IPS DF 6.9 (cell line): ENCODE measurements at regions not wholly inside any gene's neighbourhood (a gene's known extent, or its start where the extent isn't known, plus 50 kb on each side); places are given as distances from the start of the nearest gene placed in this dataset.
"Not testable (repeated sequence)": the region's sequence is repeated elsewhere in the genome, so short reads cannot be mapped to it uniquely, and the experiment has no call there.

ENCODE experiments used
- DNase-seq: peaks from one replicate; pipeline ENCODE4 v3.0.0-alpha.2; 2013; ENCODE audit warnings: low read depth, low spot score
- H3K27ac ChIP-seq: one replicate; pipeline ENCODE4 v1.5.1; 2013; ENCODE audit warnings: low read length, control low read depth
- H3K27me3 ChIP-seq: 2 replicates; pipeline ENCODE4 v1.6.1; 2013; ENCODE audit warnings: mild to moderate bottlenecking, low read length; ENCODE audit not compliant: control insufficient read depth, insufficient read depth
- H3K36me3 ChIP-seq: 2 replicates; pipeline ENCODE4 v1.6.1; 2013; ENCODE audit warnings: low read length; ENCODE audit not compliant: control insufficient read depth, insufficient read depth
- H3K4me1 ChIP-seq: 2 replicates; pipeline ENCODE4 v1.6.1; 2013; ENCODE audit warnings: low read length; ENCODE audit not compliant: control insufficient read depth, insufficient read depth
- H3K4me3 ChIP-seq: 2 replicates; pipeline ENCODE4 v1.5.1; 2013; ENCODE audit warnings: mild to moderate bottlenecking, low read length
- H3K9me3 ChIP-seq: 2 replicates; pipeline ENCODE4 v1.6.1; 2013; ENCODE audit warnings: low read length, inconsistent platforms; ENCODE audit not compliant: control insufficient read depth, insufficient read depth
- WGBS: extraction: QIAGEN DNeasy Blood & Tissue Kit; methylation state at CpG from one replicate; pipeline ENCODE4 v1.1.7; 2013; ENCODE audit warnings: mixed read lengths, missing lambda C conversion rate; ENCODE audit not compliant: insufficient read length, insufficient coverage; 5-methylcytosine and 5-hydroxymethylcytosine counted together

DNA sequence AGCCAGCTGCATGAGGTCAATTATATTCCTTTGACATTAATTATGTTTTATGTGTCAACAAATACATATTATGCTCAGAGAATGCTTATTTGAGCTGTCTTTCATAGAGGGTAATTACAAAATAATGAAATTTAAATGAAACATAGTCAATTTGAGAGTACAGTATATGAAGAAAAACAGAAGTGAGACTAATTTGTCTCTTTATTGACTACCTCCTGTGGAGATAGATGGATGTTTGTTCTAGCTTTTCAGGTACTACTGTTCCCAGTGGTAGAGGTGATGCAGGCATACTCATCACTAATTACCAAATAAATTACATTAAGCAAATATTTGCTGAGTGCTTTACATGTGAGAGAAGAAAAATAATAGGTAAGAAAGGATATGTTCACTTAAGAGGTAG is 1129.6 kb downstream of the OTOL1 start:
- DNase-seq: no peak
- Histone ChIP-seq H3K4me1 (no peaks in the 10 kb centered on the region), H3K27me3 (no peaks in the 10 kb centered on the region), H3K27ac (no peak overlapping the region), H3K9me3 (no peaks in the 10 kb centered on the region), H3K36me3 (no peaks in the 10 kb centered on the region), H3K4me3 (no peak overlapping the region)

DNA sequence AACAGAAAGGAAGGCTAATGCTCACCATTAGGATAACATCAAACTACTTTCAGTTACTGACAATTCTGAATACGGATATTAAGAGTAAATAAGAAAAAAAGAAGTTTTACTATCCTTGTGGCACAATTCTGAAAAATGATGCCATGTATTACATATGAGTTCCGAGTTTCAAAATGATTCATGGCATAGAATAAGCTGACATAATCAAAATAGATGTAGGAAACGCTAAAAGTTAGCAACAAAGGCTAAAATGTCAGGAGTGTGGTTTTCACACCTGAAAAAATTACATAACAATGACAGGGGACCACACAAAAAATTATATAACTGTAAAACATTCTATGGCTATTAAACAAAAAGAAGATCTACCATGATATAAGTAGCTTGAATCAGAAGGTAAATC is 1131.9 kb downstream of the OTOL1 start:
- Histone ChIP-seq H3K27me3 (no peaks in the 10 kb centered on the region), H3K4me1 (no peaks in the 10 kb centered on the region), H3K9me3 (no peaks in the 10 kb centered on the region), H3K36me3 (no peaks in the 10 kb centered on the region), H3K27ac (no peak overlapping the region), H3K4me3 (no peak overlapping the region)
- no CpG with 5 or more reads among the region's 3 CpGs for WGBS
- DNase-seq: no peak

DNA sequence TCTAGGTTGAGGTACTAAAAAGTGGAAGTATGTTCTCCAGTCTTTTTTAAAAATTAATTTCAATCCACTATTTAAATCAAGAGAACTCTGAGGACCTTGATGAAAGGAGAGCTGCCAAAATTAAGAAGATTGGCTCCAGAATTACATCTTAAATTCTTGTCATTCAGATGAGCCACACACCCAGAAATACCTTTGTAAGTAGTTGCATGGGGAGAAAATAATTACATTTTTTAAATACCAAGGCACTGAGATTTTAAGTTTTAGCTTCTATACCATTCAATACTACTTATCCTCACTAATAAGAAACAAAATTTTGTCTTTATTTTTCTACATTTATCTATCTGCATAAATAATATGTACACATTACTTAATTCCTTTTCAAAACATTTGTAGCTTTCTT is 1132.8 kb downstream of the OTOL1 start:
- H3K27ac ChIP-seq: no peak overlapping the region
- no peaks in the 10 kb centered on the region for H3K36me3 ChIP-seq
- H3K4me1 ChIP-seq: no peaks in the 10 kb centered on the region
- H3K9me3 ChIP-seq: no peaks in the 10 kb centered on the region
- H3K27me3 ChIP-seq: no peaks in the 10 kb centered on the region
- H3K4me3 ChIP-seq: no peak overlapping the region
- no peak for DNase-seq

DNA sequence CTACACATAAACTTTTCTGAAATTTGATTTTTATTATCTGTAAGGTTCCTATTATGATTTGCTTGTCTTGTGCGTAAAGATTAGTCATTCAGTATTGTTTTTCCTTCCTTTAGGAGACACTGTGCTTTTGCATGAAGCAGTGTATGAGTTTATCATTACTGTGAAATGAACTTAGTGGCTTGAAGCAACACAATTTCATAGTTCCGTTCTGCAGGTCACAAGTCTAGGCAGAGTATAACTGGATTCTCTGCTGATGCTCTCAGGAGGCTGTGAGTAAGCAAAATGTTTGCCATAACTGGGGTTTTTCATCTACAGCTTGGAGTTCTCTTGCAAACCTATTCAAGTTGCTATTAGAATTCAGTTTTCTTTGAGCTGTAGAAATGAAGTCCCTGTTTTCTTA is 1136.1 kb downstream of the OTOL1 start:
- no peak for DNase-seq
- no peaks in the 10 kb centered on the region for H3K4me1 ChIP-seq
- H3K9me3 ChIP-seq: no peaks in the 10 kb centered on the region
- H3K27ac ChIP-seq: no peak overlapping the region
- no peaks in the 10 kb centered on the region for H3K36me3 ChIP-seq
- no peak overlapping the region for H3K4me3 ChIP-seq
- no CpG with 5 or more reads among the region's 2 CpGs for WGBS
- H3K27me3 ChIP-seq: no peaks in the 10 kb centered on the region

DNA sequence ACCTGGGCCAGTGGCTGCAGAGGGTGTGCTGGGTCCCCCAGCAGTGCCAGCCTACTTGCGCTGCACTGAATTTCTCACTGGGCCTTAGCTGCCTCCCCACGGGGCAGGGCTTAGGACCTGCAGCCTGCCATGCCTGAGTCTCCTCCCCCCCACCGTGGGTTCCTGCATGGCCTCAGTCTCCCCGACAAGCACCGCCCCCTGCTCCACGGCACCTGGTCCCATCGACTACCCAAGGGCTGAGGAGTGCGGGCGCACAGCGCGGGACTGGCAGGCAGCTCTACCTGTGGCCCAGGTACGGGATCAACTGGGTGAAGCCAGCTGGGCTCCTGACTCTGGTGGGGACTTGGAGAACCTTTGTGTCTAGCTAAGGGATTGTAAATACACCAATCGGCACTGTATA is 1143.6 kb downstream of the OTOL1 start:
- H3K9me3 ChIP-seq, H3K27ac ChIP-seq, DNase-seq, H3K36me3 ChIP-seq, H3K27me3 ChIP-seq, H3K4me3 ChIP-seq, H3K4me1 ChIP-seq: not testable (repeated sequence)
- WGBS: no CpG with 5 or more reads among the region's 13 CpGs

DNA sequence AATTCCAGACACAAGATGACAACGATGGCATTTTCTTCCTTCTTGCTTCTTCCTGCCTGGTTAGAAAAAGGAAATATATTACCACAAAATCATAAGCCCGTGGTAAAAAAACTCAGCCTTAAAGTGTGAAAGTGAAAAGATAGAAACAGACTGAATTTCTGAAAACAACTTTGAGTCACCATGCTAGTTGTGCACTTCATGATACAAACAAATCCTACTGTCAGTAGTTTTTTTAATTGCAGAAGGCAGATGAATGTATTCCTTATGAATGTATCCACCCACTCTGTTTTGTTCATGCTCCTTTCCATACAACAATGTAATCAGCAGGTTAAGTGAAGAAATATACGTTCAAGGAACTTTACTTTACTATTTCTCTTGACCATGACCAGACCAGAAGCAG is 1144.7 kb downstream of the OTOL1 start:
- no peaks in the 10 kb centered on the region for H3K27me3 ChIP-seq
- WGBS: no CpG with 5 or more reads among the region's 3 CpGs
- H3K9me3 ChIP-seq: no peaks in the 10 kb centered on the region
- H3K4me1 ChIP-seq: no peaks in the 10 kb centered on the region
- no peak overlapping the region for H3K27ac ChIP-seq
- H3K4me3 ChIP-seq: no peak overlapping the region
- no peaks in the 10 kb centered on the region for H3K36me3 ChIP-seq
- no peak for DNase-seq

DNA sequence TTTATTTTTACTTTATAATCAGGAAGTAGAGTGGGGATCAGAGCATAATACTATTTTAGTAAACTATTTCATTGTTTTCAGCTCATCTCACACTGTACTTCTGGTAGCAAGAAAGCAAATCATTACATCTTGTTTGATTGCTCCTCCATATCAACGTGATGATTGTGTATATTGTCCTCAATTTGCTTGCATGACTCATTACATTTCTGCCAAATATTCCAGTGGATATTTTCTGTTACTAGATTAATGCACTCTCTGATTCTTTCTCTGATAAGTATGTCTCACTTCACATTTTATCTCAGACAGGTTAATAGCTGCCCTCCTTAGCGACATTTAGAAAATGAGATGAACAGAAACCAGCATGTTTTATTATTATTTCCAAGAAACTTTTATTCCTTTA is 1145.3 kb downstream of the OTOL1 start:
- H3K27me3 ChIP-seq: no peaks in the 10 kb centered on the region
- H3K27ac ChIP-seq: no peak overlapping the region
- H3K4me1 ChIP-seq: no peaks in the 10 kb centered on the region
- H3K36me3 ChIP-seq: no peaks in the 10 kb centered on the region
- no peak for DNase-seq
- H3K4me3 ChIP-seq: no peak overlapping the region
- no peaks in the 10 kb centered on the region for H3K9me3 ChIP-seq
- WGBS: no CpG with 5 or more reads among the region's 2 CpGs

DNA sequence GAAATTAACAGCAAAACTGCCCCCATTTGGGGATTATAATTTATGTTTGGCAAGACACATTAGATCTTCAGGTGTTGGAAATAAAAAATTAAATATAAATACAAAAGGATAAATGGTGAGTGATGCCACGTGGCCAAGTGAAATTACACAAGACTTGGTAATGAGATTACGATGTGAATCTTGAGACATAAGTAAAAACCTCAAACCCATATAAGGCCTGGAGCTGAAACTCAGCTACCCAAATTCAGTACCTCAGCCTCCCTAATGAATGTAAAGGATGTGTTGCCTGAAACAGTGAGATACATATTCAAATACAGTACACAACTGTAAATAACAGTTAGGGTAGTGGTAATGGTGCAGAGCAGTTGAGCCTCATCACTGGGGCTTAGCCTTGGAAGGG is 1146.6 kb downstream of the OTOL1 start:
- Histone ChIP-seq H3K9me3 (no peaks in the 10 kb centered on the region), H3K27me3 (no peaks in the 10 kb centered on the region), H3K4me1 (no peaks in the 10 kb centered on the region), H3K27ac (no peak overlapping the region), H3K4me3 (no peak overlapping the region), H3K36me3 (no peaks in the 10 kb centered on the region)
- DNase-seq: no peak
- no CpG with 5 or more reads among the region's 2 CpGs for WGBS

DNA sequence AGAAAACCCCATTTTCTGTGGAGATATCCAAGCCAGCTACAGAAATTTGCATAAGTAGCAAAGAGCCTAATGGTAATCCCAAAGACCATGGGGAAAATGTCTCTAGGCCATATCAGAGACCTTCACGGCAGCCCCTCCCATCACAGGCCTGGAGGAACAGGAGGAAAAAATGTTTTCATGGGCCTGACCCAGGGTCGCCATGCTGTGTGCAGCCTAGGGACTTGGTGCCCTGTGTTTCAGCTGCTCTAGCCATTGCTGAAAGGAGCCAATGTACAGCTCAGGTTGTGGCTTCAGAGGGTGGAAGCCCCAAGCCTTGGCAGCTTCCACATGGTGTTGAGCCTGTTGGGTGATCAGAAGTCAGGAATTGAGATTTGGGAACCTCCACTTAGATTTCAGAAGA is 1150.7 kb downstream of the OTOL1 start:
- H3K27ac ChIP-seq: no peak overlapping the region
- WGBS: no CpG with 5 or more reads among the region's 2 CpGs
- H3K4me3 ChIP-seq: no peak overlapping the region
- no peaks in the 10 kb centered on the region for H3K9me3 ChIP-seq
- H3K27me3 ChIP-seq: no peaks in the 10 kb centered on the region
- H3K4me1 ChIP-seq: no peaks in the 10 kb centered on the region
- H3K36me3 ChIP-seq: no peaks in the 10 kb centered on the region
- DNase-seq: no peak

DNA sequence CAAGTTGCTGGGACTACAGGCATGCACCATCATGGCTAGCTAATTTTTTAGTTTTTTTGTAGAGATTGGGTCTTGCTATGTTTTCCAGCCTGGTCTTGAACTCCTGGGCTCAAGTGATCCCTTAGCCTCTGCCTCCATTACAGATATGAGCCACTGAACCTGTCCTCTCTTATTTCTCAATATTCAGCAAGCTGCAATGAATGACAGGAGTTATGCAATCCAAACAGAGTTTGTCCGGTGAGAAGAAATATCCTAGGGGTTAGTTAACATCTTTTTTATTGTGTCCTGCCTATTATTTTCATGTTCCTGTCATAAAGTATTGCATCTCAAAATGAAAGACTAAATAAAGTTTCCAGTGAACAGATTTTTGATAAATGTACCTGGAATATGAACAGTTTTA is 1161.4 kb downstream of the OTOL1 start:
- WGBS: no CpG with 5 or more reads among the region's 1 CpG
- no peak for DNase-seq
- H3K4me3 ChIP-seq: no peak overlapping the region
- no peak overlapping the region for H3K27ac ChIP-seq
- no peaks in the 10 kb centered on the region for H3K36me3 ChIP-seq
- no peaks in the 10 kb centered on the region for H3K27me3 ChIP-seq
- no peaks in the 10 kb centered on the region for H3K4me1 ChIP-seq
- no peaks in the 10 kb centered on the region for H3K9me3 ChIP-seq

DNA sequence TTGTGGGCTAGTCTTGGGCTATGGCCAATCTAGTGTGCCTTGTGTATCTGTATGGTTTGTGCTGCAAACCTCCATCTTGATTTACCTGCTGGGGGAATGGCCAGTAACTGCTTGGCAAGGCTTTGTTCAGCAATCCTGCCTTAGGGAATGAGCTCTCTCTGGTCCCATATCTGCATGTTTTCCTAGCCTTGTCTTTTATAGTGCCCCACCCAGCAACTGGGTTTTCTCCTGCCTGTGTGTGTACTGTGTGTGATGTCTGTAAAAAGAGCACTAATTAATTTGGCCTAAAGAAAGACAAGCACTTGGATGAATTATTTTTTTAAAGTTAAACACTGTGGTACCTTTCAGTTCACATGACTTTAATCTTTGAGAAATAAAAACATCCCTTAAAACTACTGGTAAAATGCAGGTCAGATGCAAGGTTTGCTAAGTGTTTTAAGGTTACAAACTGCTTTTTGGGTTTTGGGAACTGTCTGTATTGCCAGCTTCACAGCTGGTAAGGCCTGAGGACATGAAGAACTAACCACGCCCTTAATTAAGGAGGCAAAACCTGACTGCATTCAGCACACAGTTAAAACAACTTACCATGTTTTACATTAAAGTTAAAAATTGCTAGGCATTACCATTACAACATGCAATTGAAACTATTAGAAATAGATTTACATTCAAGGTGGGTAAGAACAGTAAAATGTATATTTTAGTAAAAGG is 1169.2 kb downstream of the OTOL1 start:
- no peak overlapping the region for H3K4me3 ChIP-seq
- H3K27me3 ChIP-seq: no peaks in the 10 kb centered on the region
- H3K4me1 ChIP-seq: no peaks in the 10 kb centered on the region
- DNase-seq: no peak
- no peak overlapping the region for H3K27ac ChIP-seq
- H3K9me3 ChIP-seq: no peaks in the 10 kb centered on the region
- no peaks in the 10 kb centered on the region for H3K36me3 ChIP-seq
- no CpG with 5 or more reads among the region's 1 CpG for WGBS
